ENCODE measurements at regions not wholly inside any gene's neighbourhood (a gene's known extent, or its start where the extent isn't known, plus 50 kb on each side); places are given as distances from the start of the nearest gene placed in this dataset.
A peak's percentile ranks its signal among the peaks of the same experiment; 100 is the strongest.

DNA sequence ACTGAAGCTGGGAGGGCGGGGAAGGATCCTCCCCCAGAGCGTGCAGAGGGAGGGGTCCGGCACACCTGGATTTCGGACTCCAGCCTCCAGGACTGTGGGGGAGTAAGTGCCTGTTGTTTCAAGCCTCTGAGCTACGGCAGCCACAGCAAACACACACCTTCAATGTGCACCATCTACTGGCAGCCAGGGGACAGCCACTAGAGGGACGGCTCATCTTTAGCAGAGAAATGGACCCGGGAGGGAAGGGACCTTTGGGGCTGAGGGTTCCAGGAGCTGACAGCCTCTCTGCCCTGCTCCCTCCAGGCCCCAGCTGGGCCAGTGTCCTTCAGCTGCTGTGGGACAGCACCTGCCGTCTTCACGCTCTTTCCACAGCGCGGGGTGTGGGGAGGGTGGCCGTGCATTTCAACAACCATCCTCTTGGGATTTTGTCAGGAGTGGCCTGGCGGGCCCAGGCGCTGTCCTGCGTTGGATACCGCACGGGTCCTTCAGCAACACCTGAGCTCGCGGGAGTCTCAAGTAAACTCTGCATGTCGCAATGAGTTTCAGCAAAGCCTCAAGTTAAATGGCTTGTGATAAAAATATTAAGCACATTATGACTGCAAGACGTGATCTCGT, 209.2 kb upstream of the C14orf180 start:
- TF ChIP-seq GLIS1 (tag by site-specific recombination; IDR thresholded peaks at IDR 0.05) (peak; percentile 33; the same call in 1 of the 2 replicates), ZNF140 (tag by site-specific recombination; IDR thresholded peaks at IDR 0.05) (no peak), ZNF501 (tag by site-specific recombination; IDR thresholded peaks at IDR 0.05) (no peak), ZNF654 (tag by site-specific recombination; IDR thresholded peaks at IDR 0.05; ENCODE audit: low read depth) (peak; percentile 19; the same call in 1 of the 2 replicates), ZNF792 (tag by site-specific recombination; IDR thresholded peaks at IDR 0.05) (no peak)
- TF ChIP-seq, protein P1, sequence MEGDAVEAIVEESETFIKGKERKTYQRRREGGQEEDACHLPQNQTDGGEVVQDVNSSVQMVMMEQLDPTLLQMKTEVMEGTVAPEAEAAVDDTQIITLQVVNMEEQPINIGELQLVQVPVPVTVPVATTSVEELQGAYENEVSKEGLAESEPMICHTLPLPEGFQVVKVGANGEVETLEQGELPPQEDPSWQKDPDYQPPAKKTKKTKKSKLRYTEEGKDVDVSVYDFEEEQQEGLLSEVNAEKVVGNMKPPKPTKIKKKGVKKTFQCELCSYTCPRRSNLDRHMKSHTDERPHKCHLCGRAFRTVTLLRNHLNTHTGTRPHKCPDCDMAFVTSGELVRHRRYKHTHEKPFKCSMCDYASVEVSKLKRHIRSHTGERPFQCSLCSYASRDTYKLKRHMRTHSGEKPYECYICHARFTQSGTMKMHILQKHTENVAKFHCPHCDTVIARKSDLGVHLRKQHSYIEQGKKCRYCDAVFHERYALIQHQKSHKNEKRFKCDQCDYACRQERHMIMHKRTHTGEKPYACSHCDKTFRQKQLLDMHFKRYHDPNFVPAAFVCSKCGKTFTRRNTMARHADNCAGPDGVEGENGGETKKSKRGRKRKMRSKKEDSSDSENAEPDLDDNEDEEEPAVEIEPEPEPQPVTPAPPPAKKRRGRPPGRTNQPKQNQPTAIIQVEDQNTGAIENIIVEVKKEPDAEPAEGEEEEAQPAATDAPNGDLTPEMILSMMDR (tag by site-specific recombination; IDR thresholded peaks at IDR 0.05): peak; percentile 80
- POLR2A ChIA-PET: no interaction called here
- Histone ChIP-seq H3K4me3 (ENCODE audit: low read depth, low read length) (no peak overlapping the region), H3K27ac (ENCODE audit: extremely low read depth, low read depth, low read length) (no peak overlapping the region), H3K9me3 (ENCODE audit: control insufficient read depth, insufficient read depth, low read depth, low read length) (no peaks in the 10 kb centered on the region), H3K4me1 (ENCODE audit: control insufficient read depth, insufficient read depth, low read length) (no peaks in the 10 kb centered on the region), H3K36me3 (ENCODE audit: control insufficient read depth in 2 of 2, insufficient read depth in 1 of 2, low read length in 2 of 2) (no peaks in the 10 kb centered on the region)
- CTCF ChIA-PET: interaction anchor here (0.6 to 1.6 kb wide), 5 partner anchors 10 to 472 kb away, joined by 3 to 10 read pairs (median 3); no protein-coding TSS in a partner anchor

DNA sequence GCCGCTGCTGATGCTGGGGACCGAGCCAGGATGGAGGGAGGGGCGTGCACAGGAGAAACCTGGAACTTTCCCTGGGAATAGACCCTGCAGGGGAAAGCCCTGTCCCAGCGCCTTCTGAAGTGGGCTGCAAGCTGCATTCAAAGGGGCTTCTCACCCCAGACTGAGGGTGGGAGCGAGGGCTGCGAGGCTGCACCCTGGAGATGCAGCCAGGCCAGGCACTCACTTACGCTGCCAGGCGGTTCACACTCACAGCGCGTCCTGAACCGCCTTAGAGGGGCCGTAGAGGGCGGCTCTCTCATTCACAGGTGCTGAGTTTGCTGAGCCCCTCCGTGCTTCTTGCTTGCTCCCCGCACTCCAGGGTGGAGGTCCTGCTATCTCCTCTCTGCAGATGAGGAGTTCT, 208.5 kb upstream of the C14orf180 start:
- no peaks in the 10 kb centered on the region for H3K9me3 ChIP-seq (ENCODE audit: control insufficient read depth, insufficient read depth, low read depth, low read length)
- no peak overlapping the region for H3K4me3 ChIP-seq (ENCODE audit: low read depth, low read length)
- ChIA-PET POLR2A (no interaction called here), CTCF (interaction anchor here (0.6 to 1.6 kb wide), 3 partner anchors 10 to 193 kb away, joined by 3 to 10 read pairs (median 4); no protein-coding TSS in a partner anchor)
- no peak overlapping the region for H3K27ac ChIP-seq (ENCODE audit: extremely low read depth, low read depth, low read length)
- no peaks in the 10 kb centered on the region for H3K36me3 ChIP-seq (ENCODE audit: control insufficient read depth in 2 of 2, insufficient read depth in 1 of 2, low read length in 2 of 2)
- no peak for TF ChIP-seq SP2 (tag by site-specific recombination; IDR thresholded peaks at IDR 0.05)
- no peak for TF ChIP-seq ZNF2 (tag by site-specific recombination; IDR thresholded peaks at IDR 0.05)
- TF ChIP-seq, protein P2, sequence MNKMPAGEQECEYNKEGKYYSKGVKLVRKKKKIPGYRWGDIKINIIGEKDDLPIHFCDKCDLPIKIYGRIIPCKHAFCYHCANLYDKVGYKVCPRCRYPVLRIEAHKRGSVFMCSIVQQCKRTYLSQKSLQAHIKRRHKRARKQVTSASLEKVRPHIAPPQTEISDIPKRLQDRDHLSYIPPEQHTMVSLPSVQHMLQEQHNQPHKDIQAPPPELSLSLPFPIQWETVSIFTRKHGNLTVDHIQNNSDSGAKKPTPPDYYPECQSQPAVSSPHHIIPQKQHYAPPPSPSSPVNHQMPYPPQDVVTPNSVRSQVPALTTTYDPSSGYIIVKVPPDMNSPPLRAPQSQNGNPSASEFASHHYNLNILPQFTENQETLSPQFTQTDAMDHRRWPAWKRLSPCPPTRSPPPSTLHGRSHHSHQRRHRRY (tag by site-specific recombination; IDR thresholded peaks at IDR 0.05): no peak
- no peak for TF ChIP-seq ZNF19 (tag by site-specific recombination; IDR thresholded peaks at IDR 0.05; ENCODE audit: low read depth)
- no peak for TF ChIP-seq ZSCAN23 (tag by site-specific recombination; IDR thresholded peaks at IDR 0.05)
- TF ChIP-seq, protein P3, sequence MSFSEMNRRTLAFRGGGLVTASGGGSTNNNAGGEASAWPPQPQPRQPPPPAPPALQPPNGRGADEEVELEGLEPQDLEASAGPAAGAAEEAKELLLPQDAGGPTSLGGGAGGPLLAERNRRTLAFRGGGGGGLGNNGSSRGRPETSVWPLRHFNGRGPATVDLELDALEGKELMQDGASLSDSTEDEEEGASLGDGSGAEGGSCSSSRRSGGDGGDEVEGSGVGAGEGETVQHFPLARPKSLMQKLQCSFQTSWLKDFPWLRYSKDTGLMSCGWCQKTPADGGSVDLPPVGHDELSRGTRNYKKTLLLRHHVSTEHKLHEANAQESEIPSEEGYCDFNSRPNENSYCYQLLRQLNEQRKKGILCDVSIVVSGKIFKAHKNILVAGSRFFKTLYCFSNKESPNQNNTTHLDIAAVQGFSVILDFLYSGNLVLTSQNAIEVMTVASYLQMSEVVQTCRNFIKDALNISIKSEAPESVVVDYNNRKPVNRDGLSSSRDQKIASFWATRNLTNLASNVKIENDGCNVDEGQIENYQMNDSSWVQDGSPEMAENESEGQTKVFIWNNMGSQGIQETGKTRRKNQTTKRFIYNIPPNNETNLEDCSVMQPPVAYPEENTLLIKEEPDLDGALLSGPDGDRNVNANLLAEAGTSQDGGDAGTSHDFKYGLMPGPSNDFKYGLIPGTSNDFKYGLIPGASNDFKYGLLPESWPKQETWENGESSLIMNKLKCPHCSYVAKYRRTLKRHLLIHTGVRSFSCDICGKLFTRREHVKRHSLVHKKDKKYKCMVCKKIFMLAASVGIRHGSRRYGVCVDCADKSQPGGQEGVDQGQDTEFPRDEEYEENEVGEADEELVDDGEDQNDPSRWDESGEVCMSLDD (tag by site-specific recombination; IDR thresholded peaks at IDR 0.05): no peak
- TF ChIP-seq, protein P4, sequence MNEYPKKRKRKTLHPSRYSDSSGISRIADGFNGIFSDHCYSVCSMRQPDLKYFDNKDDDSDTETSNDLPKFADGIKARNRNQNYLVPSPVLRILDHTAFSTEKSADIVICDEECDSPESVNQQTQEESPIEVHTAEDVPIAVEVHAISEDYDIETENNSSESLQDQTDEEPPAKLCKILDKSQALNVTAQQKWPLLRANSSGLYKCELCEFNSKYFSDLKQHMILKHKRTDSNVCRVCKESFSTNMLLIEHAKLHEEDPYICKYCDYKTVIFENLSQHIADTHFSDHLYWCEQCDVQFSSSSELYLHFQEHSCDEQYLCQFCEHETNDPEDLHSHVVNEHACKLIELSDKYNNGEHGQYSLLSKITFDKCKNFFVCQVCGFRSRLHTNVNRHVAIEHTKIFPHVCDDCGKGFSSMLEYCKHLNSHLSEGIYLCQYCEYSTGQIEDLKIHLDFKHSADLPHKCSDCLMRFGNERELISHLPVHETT (tag by site-specific recombination; IDR thresholded peaks at IDR 0.05): no peak
- TF ChIP-seq, protein P5, sequence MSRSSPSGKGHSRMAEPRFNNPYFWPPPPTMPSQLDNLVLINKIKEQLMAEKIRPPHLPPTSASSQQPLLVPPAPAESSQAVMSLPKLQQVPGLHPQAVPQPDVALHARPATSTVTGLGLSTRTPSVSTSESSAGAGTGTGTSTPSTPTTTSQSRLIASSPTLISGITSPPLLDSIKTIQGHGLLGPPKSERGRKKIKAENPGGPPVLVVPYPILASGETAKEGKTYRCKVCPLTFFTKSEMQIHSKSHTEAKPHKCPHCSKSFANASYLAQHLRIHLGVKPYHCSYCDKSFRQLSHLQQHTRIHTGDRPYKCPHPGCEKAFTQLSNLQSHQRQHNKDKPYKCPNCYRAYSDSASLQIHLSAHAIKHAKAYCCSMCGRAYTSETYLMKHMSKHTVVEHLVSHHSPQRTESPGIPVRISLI (tag by site-specific recombination; IDR thresholded peaks at IDR 0.05): no peak
- TF ChIP-seq ZNF211 (tag by site-specific recombination; IDR thresholded peaks at IDR 0.05; ENCODE audit: low read depth): no peak
- TF ChIP-seq ZNF37A (tag by site-specific recombination; IDR thresholded peaks at IDR 0.05): no peak
- TF ChIP-seq, protein P6, sequence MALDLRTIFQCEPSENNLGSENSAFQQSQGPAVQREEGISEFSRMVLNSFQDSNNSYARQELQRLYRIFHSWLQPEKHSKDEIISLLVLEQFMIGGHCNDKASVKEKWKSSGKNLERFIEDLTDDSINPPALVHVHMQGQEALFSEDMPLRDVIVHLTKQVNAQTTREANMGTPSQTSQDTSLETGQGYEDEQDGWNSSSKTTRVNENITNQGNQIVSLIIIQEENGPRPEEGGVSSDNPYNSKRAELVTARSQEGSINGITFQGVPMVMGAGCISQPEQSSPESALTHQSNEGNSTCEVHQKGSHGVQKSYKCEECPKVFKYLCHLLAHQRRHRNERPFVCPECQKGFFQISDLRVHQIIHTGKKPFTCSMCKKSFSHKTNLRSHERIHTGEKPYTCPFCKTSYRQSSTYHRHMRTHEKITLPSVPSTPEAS (tag by site-specific recombination; IDR thresholded peaks at IDR 0.05): no peak
- no peak for TF ChIP-seq ZEB2 (tag by site-specific recombination; IDR thresholded peaks at IDR 0.05)
- no peak for TF ChIP-seq SCRT1 (tag by site-specific recombination; IDR thresholded peaks at IDR 0.05; ENCODE audit: borderline replicate concordance)
- TF ChIP-seq RBAK (tag by site-specific recombination; IDR thresholded peaks at IDR 0.05): no peak
- TF ChIP-seq ZFP3 (tag by site-specific recombination; IDR thresholded peaks at IDR 0.05; ENCODE audit: low read depth): no peak
- H3K4me1 ChIP-seq (ENCODE audit: control insufficient read depth, insufficient read depth, low read length): no peaks in the 10 kb centered on the region

All from HEK293 (cell line).